Neuronal stem cell (in vitro differentiated cells): ENCODE measurements at regions not wholly inside any gene's neighbourhood (a gene's known extent, or its start where the extent isn't known, plus 50 kb on each side); places are given as distances from the start of the nearest gene placed in this dataset.

Source experiments
- DNase-seq: peaks from one replicate; pipeline ENCODE4 v3.0.0-alpha.2; 2013; ENCODE audit warnings: low spot score
- H2AFZ ChIP-seq: one replicate; pipeline ENCODE4 v1.6.1; 2013; ENCODE audit warnings: mild to moderate bottlenecking, low read length, inconsistent platforms
- H2AK5ac ChIP-seq: 2 replicates; pipeline ENCODE4 v1.6.1; 2013; ENCODE audit warnings: low read depth, mild to moderate bottlenecking, inconsistent platforms, low read length, moderate library complexity, mixed read lengths
- H2BK120ac ChIP-seq: 2 replicates; pipeline ENCODE4 v1.6.1; 2013; ENCODE audit warnings: low read depth, mild to moderate bottlenecking, inconsistent platforms, low read length, moderate library complexity, mixed read lengths
- H2BK12ac ChIP-seq: one replicate; pipeline ENCODE4 v1.6.1; 2013; ENCODE audit warnings: low read length, inconsistent platforms
- H2BK15ac ChIP-seq: 2 replicates; pipeline ENCODE4 v1.6.1; 2013; ENCODE audit warnings: mild to moderate bottlenecking, low read length, inconsistent platforms, mixed read lengths
- H2BK5ac ChIP-seq: one replicate; pipeline ENCODE4 v1.6.1; 2013; ENCODE audit warnings: inconsistent platforms, mild to moderate bottlenecking, low read length, moderate library complexity
- H3K14ac ChIP-seq: one replicate; pipeline ENCODE4 v1.6.1; 2013; ENCODE audit warnings: low read length, inconsistent platforms
- H3K18ac ChIP-seq: 2 replicates; pipeline ENCODE4 v1.6.1; 2013; ENCODE audit warnings: low read length, inconsistent platforms
- H3K23ac ChIP-seq: 2 replicates; pipeline ENCODE4 v1.6.1; 2013; ENCODE audit warnings: low read depth, mild to moderate bottlenecking, mixed read lengths, low read length, inconsistent platforms; ENCODE audit not compliant: poor library complexity
- H3K27ac ChIP-seq: replicated peaks from 3 replicates; pipeline ENCODE4 v1.5.1; 2013; ENCODE audit warnings: low read length, inconsistent platforms
- H3K27me3 ChIP-seq, 3 experiments: 2 replicates each; pipeline ENCODE4 v1.6.1; 2013; ENCODE audit warnings: low read length in 3 of 3, mild to moderate bottlenecking in 2 of 3, inconsistent platforms in 1 of 3, low read depth in 1 of 3, mixed read lengths in 1 of 3, moderate library complexity in 1 of 3; ENCODE audit not compliant: control insufficient read depth in 3 of 3, insufficient read depth in 3 of 3
- H3K36me3 ChIP-seq, 2 donors: replicated peaks in 1 of 2; 2 replicates each; pipeline ENCODE4 v1.6.1; 2013; ENCODE audit warnings: low read length in 2 of 2; ENCODE audit not compliant: control insufficient read depth in 2 of 2, insufficient read depth in 2 of 2
- H3K4ac ChIP-seq: 2 replicates; pipeline ENCODE4 v1.6.1; 2013; ENCODE audit warnings: inconsistent platforms, mild to moderate bottlenecking, low read length, moderate library complexity
- H3K4me1 ChIP-seq, 2 donors: 1 replicate in 1 of 2; 2 replicates in 1 of 2; pipeline ENCODE4 v1.6.1; 2013; ENCODE audit warnings: low read length in 2 of 2, low read depth in 1 of 2; ENCODE audit not compliant: control insufficient read depth in 2 of 2, insufficient read depth in 1 of 2
- H3K4me2 ChIP-seq: one replicate; pipeline ENCODE4 v1.6.1; 2013; ENCODE audit warnings: mild to moderate bottlenecking, low read length, inconsistent platforms; ENCODE audit not compliant: insufficient read depth, poor library complexity, severe bottlenecking
- H3K4me3 ChIP-seq, 2 donors: 2 replicates each; pipeline ENCODE4 v1.5.1; 2013; ENCODE audit warnings: low read length in 2 of 2, mild to moderate bottlenecking in 2 of 2, inconsistent platforms in 1 of 2, moderate library complexity in 1 of 2
- H3K79me1 ChIP-seq: one replicate; pipeline ENCODE4 v1.6.1; 2013; ENCODE audit warnings: low read depth, mild to moderate bottlenecking, inconsistent platforms, low read length, moderate library complexity
- H3K9ac ChIP-seq: one replicate; pipeline ENCODE4 v1.6.1; 2013; ENCODE audit warnings: mild to moderate bottlenecking, low read depth, low read length, inconsistent platforms; ENCODE audit not compliant: poor library complexity
- H3K9me3 ChIP-seq, 2 donors: replicated peaks in 1 of 2; 2 replicates each; pipeline versions ENCODE3 to v1.6.1; 2013; ENCODE audit warnings: low read length in 2 of 2, mild to moderate bottlenecking in 2 of 2, inconsistent platforms in 1 of 2, low read depth in 1 of 2, mixed read lengths in 1 of 2, moderate library complexity in 1 of 2; ENCODE audit not compliant: control insufficient read depth in 2 of 2, insufficient read depth in 1 of 2
- H4K8ac ChIP-seq: one replicate; pipeline ENCODE4 v1.6.1; 2013; ENCODE audit warnings: low read depth, mild to moderate bottlenecking, inconsistent platforms, low read length, moderate library complexity
- H4K91ac ChIP-seq: one replicate; pipeline ENCODE4 v1.6.1; 2013; ENCODE audit warnings: low read length, low read depth, mild to moderate bottlenecking, inconsistent platforms; ENCODE audit not compliant: poor library complexity
- WGBS, 2 donors: extraction: QIAGEN DNeasy Blood & Tissue Kit; methylation state at CpG; one replicate each; pipeline ENCODE4 v1.1.7; 2013; ENCODE audit warnings: missing lambda C conversion rate in 2 of 2, mixed read lengths in 1 of 2; ENCODE audit not compliant: insufficient read length in 2 of 2, insufficient replicate concordance in 1 of 2; ENCODE audit errors: extremely low coverage in 2 of 2; 5-methylcytosine and 5-hydroxymethylcytosine counted together

DNA sequence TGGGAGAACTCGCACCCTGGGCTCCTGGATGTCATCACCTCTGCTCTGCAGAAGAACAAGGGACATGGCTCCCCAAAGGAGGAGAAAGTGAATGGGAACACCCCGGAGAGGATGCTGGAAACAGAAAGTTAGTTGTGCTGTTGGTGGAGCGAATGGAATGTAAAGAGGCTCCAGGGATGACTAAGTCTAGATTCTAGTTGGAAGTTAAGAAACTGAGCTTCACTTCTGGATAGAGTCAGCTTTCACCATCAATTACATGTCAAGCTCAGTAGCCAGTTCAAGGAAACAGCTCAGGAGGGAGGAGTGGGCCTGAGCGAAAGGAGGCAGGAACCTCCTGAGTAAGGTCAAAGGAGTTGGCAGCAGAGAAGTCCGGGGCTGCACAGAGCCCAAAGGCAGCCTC lies 132.1 kb upstream of the ARID1B start:
- Histone ChIP-seq H2AFZ (no peak overlapping the region), H2BK120ac (no peak overlapping the region), H4K8ac (no peak overlapping the region), H3K27me3 (no peaks in the 10 kb centered on the region), H3K4me2 (no peak overlapping the region), H3K9me3 (no peaks in the 10 kb centered on the region), H3K23ac (no peak overlapping the region), H3K4ac (no peak overlapping the region), H3K4me1 (no peaks in the 10 kb centered on the region), H3K9ac (no peak overlapping the region), H3K18ac (no peak overlapping the region), H3K36me3 (no peaks in the 10 kb centered on the region), H2BK15ac (no peak overlapping the region), H4K91ac (no peak overlapping the region), H2AK5ac (no peak overlapping the region), H3K14ac (no peak overlapping the region), H2BK5ac (no peak overlapping the region), H3K27ac (no peak overlapping the region), H2BK12ac (no peak overlapping the region), H3K4me3 (no peak overlapping the region), H3K79me1 (no peaks in the 10 kb centered on the region)
- DNase-seq, result no peak
- no CpG with 5 or more reads among the region's 5 CpGs for WGBS, 2 donors

DNA sequence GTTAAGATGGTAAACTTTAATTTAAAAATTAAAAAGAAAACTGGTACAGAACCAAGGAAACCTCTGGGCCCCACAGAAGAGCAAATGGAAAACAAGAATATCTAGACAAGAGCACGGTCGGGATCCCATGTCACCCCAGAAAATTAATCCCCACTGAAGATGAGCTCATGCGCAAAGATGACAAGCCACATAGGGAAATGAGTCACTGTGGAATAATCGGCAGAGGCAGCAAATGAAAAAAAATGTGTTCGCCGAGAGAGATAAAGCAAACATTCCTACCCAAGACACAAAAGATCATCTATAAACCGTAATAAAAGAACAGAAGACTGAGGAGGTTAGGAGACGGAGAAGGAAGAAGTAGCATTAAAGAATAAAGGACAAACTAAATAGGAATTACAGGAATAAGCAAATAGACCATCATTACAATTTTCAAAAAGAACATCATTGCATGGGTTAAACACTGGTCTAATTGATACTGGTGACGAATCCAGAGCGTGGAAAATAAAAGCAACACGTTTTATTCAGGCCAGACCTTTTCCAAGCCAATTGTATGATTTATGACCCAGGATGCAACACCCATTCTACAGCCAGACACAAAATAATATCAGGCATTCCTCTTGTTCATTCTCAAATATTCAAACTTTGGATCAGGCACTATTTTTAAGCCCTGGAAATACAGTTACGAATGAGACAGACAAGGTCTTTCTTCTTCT lies 138.0 kb upstream of the ARID1B start:
- H3K27me3 ChIP-seq, result no peaks in the 10 kb centered on the region
- WGBS, 2 donors, result no CpG with 5 or more reads among the region's 12 CpGs
- no peaks in the 10 kb centered on the region for H3K9me3 ChIP-seq
- H2AK5ac ChIP-seq, result no peak overlapping the region
- no peaks in the 10 kb centered on the region for H3K36me3 ChIP-seq
- no peak overlapping the region for H3K14ac ChIP-seq
- no peak overlapping the region for H3K9ac ChIP-seq
- H4K8ac ChIP-seq, result no peak overlapping the region
- H3K4me1 ChIP-seq, result no peaks in the 10 kb centered on the region
- no peak overlapping the region for H2AFZ ChIP-seq
- no peak overlapping the region for H3K4ac ChIP-seq
- no peak overlapping the region for H2BK5ac ChIP-seq
- no peak overlapping the region for H2BK15ac ChIP-seq
- no peak overlapping the region for H3K18ac ChIP-seq
- H4K91ac ChIP-seq, result no peak overlapping the region
- no peak overlapping the region for H2BK12ac ChIP-seq
- H3K4me3 ChIP-seq, result no peak overlapping the region
- H3K23ac ChIP-seq, result no peak overlapping the region
- no peak overlapping the region for H3K4me2 ChIP-seq
- H3K79me1 ChIP-seq, result no peaks in the 10 kb centered on the region
- H2BK120ac ChIP-seq, result no peak overlapping the region
- no peak for DNase-seq
- H3K27ac ChIP-seq, result no peak overlapping the region

DNA sequence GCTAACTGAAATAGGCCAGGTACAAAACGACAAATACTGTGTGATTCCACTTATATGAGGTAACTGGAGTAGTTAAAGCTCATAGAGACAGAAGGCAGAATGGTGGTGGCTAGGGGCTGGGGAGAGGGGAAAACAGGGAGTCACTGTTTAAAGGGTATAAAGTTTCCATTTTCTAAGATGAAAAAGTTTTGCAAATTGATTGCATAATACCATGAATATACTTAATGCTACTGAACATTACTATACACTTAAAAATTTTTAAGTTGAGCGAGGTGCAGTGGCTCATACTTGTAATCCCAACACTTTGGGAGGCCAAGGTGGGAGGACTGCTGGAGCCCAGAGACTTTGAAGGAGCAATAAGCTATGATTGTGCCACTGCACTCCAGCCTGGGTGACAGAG lies 138.6 kb upstream of the ARID1B start:
- Histone ChIP-seq H3K9me3 (no peaks in the 10 kb centered on the region), H3K27ac (no peak overlapping the region), H3K23ac (no peak overlapping the region), H2AFZ (no peak overlapping the region), H4K91ac (no peak overlapping the region), H2BK120ac (no peak overlapping the region), H2BK15ac (no peak overlapping the region), H3K4me2 (no peak overlapping the region), H2BK5ac (no peak overlapping the region), H2AK5ac (no peak overlapping the region), H4K8ac (no peak overlapping the region), H3K14ac (no peak overlapping the region), H2BK12ac (no peak overlapping the region), H3K79me1 (no peaks in the 10 kb centered on the region), H3K4ac (no peak overlapping the region), H3K4me3 (no peak overlapping the region), H3K27me3 (no peaks in the 10 kb centered on the region), H3K18ac (no peak overlapping the region), H3K9ac (no peak overlapping the region), H3K36me3 (no peaks in the 10 kb centered on the region), H3K4me1 (no peaks in the 10 kb centered on the region)
- WGBS, 2 donors, result no CpG with 5 or more reads among the region's 2 CpGs
- no peak for DNase-seq

DNA sequence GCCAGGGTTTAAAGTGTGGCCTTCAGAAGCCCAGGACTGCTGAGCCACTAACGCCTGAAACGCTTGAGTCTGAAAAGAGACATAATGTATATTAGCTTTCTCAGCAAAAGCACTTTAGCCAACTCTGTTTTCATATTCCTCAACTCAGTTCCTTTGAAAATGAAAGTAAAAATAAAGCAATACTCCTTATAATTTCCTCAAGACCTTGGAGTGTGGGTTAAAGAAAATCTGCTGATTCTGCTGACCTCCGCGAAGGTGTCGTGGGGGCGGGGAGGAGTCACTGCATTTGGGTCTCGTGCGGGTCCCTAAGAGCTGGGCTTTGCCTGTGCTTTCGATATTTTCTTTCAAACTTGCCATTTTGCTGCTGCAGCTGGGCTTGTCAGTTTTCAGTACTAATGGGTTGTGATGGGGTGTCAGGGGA lies 142.2 kb upstream of the ARID1B start:
- no peak overlapping the region for H3K4me3 ChIP-seq
- no peak overlapping the region for H3K4ac ChIP-seq
- no CpG with 5 or more reads among the region's 9 CpGs for WGBS, 2 donors
- no peaks in the 10 kb centered on the region for H3K79me1 ChIP-seq
- H2AK5ac ChIP-seq, result no peak overlapping the region
- H2BK12ac ChIP-seq, result no peak overlapping the region
- no peak overlapping the region for H3K18ac ChIP-seq
- no peak overlapping the region for H2BK120ac ChIP-seq
- no peak overlapping the region for H3K14ac ChIP-seq
- H3K4me2 ChIP-seq, result no peak overlapping the region
- no peak overlapping the region for H2BK15ac ChIP-seq
- no peak overlapping the region for H2BK5ac ChIP-seq
- H3K27me3 ChIP-seq, result no peaks in the 10 kb centered on the region
- H3K9me3 ChIP-seq, result no peaks in the 10 kb centered on the region
- no peak overlapping the region for H3K27ac ChIP-seq
- no peak overlapping the region for H4K8ac ChIP-seq
- H3K9ac ChIP-seq, result no peak overlapping the region
- no peak overlapping the region for H2AFZ ChIP-seq
- no peaks in the 10 kb centered on the region for H3K4me1 ChIP-seq
- H3K23ac ChIP-seq, result no peak overlapping the region
- H3K36me3 ChIP-seq, result no peaks in the 10 kb centered on the region
- no peak overlapping the region for H4K91ac ChIP-seq
- DNase-seq, result no peak
